Erythroblast (primary cell): ENCODE measurements at regions not wholly inside any gene's neighbourhood (a gene's known extent, or its start where the extent isn't known, plus 50 kb on each side); places are given as distances from the start of the nearest gene placed in this dataset.

ENCODE experiments used
- GATA1 ChIP-seq: IDR thresholded peaks from 2 replicates; pipeline ENCODE4 v1.6.1; 2011; ENCODE audit warnings: low read depth, mild to moderate bottlenecking, control low read depth, low read length, moderate library complexity
- POLR2A ChIP-seq: IDR thresholded peaks from 2 replicates; pipeline ENCODE4 v1.6.1; 2011; ENCODE audit warnings: mild to moderate bottlenecking, low read length

DNA sequence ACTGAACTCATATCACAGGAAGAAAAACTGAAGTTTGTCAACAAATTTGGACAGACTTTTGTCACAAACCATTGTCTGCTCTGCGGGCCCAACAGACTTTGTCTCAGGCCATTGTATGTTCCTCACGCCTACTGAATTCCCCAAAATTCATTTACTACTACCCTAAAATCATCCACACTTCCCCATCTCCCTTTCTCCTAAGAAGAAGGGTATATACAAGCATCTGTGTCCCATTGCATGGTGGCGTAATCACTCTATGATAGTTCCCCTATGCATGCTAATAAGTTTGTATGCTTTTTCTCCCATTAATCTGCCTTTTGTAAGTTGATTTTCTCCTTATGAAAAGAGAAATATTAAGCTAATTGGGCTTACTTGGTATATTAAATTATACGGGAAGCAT is 54.9 kb upstream of the ATF3 start:
- no peak for TF ChIP-seq POLR2A
- TF ChIP-seq GATA1: no peak
